ENCODE measurements at regions not wholly inside any gene's neighbourhood (a gene's known extent, or its start where the extent isn't known, plus 50 kb on each side); places are given as distances from the start of the nearest gene placed in this dataset.

- no peak for TF ChIP-seq JUNB (IDR thresholded peaks at IDR 0.05; ENCODE audit: unreplicated experiment)
- no peak for TF ChIP-seq POLR2AphosphoS5 (IDR thresholded peaks at IDR 0.05; ENCODE audit: low read depth)
- TF ChIP-seq CTCF (conservative IDR thresholded peaks at IDR 0.05; ENCODE audit: low read depth in 2 of 2), result no peak
- TF ChIP-seq EZH2 (IDR thresholded peaks at IDR 0.05; ENCODE audit: low read depth, unreplicated experiment), result no peak
- no peak for TF ChIP-seq REST (IDR thresholded peaks at IDR 0.05; ENCODE audit: unreplicated experiment)
- no peak for TF ChIP-seq EZH2phosphoT487 (IDR thresholded peaks at IDR 0.05; ENCODE audit: unreplicated experiment)
- no peak for TF ChIP-seq NANOG (IDR thresholded peaks at IDR 0.05; ENCODE audit: borderline replicate concordance)
- TF ChIP-seq ETS1 (IDR thresholded peaks at IDR 0.05), result no peak
- no peak for TF ChIP-seq ZNF331 (CRISPR knock-in tag; IDR thresholded peaks at IDR 0.05; ENCODE audit: low read depth)
- TF ChIP-seq CREB1 (CRISPR knock-in tag; IDR thresholded peaks at IDR 0.05; ENCODE audit: low read depth), result no peak
- TF ChIP-seq STAT1 (IDR thresholded peaks at IDR 0.05; ENCODE audit: unreplicated experiment), result no peak
Observed at GRCh38 chr14:66272221-66272620, 213.9 kb upstream of the CCDC196 start.
